HG02798 (cell line): ENCODE measurements at regions not wholly inside any gene's neighbourhood (a gene's known extent, or its start where the extent isn't known, plus 50 kb on each side); places are given as distances from the start of the nearest gene placed in this dataset.

Source experiments
- ATAC-seq: cut with Tn5 transposase; IDR thresholded peaks from one replicate; pipeline ENCODE4 v1.9.1; 2021; ENCODE audit warnings: mild to moderate bottlenecking; ENCODE audit not compliant: unreplicated experiment, poor library complexity

DNA sequence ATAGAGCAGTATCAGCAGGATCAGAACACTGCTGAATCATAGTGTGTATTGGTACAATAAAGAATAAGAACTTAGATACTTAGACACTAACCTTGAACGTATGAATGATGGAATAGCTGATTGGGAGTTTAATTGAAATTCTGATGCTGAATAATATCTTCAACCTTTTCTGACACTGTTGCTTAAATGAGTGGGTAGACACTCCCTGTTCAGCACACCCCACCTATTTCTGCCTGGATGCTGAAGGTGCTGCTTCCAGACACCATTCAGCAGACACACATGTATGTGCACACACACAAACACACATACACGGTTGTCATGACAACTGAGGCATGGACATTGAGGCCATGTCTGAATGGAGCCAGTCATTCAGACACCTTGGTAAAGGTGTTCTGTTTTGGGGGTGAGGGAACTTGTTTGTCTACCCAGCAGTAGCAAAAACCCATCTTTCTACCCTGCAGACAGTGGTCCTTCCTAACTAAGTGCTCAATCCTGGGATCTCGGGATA is 54.3 kb downstream of the TMEM215 start:
- no peak for ATAC-seq

DNA sequence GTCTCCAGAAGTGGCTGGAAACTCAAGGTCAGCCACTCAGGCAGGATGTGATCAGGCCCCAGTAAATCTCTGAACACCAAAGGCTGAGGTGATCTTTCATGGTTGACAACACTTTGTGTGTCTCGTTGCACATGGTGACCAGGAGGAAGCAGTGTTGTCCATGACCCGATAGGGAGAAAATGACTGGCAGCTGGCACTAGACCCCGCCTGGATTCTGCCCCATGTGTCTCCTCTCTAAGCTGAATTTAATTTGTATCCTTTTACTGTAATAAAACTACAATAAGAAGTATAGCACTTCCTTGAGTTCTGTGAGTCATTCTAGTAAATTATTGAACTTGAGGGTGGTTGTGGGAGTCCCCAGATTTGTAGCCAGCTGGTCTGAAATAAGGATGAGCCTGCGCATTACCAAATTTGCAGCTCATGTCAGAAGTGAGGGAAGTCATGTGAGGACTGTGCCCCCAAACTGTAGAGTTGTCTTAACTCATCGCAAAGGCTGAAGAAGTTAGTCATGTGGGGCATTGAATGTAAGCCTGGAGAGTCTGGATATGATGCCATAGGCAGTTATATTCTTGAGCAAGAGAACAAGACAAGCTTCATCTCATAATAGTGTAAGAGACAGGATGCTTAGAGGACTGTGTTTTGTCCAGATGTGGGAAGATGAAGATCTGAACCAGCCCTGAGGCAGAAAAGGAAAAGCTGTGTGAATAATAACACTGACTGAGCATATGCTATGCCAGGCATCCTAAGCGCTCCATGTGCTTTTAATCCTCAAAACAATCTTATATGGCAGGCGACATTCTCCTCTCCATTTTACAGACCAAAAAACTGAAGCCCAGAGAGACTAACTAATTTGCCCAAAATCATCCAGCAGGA is 55.9 kb downstream of the TMEM215 start:
- ATAC-seq = peak; percentile 69

DNA sequence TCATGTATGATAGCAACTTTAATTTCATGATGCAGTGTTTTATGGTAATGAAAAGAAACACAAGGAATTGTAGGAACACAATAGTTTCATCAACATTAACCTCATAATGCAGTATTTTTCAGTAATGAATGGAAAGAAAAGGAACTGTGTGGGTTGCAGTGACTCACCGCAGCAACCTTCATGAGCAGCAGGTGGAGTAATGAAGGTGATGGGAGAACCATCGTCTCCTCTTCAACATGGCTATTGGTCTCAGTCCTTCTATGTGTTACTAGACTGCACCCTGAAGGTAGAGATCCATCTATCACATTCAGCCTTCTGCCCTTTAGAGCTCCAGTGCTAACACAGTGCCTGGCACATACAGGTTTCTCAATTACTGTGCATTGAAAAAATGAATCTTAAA is 58.0 kb downstream of the TMEM215 start:
- no peak for ATAC-seq

DNA sequence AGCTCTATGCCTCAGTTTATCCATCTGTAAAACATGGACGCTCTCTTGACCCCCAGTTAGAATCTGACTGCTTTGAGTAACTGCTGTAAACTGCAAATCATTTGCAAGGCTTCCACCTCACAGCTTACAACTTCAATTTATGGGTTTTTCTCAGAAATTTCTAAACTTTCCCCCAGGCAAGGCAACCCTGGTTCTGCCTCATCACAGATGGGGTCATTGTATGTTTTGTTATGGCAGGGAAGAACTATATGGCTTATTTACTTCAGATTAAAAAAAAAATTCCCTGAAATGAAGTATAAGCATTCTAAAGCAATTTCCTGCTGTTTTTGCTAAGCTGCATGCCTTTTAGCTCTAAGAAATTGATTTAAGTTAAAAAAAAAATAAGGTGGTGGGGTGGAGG is 60.0 kb downstream of the TMEM215 start:
- no peak for ATAC-seq

DNA sequence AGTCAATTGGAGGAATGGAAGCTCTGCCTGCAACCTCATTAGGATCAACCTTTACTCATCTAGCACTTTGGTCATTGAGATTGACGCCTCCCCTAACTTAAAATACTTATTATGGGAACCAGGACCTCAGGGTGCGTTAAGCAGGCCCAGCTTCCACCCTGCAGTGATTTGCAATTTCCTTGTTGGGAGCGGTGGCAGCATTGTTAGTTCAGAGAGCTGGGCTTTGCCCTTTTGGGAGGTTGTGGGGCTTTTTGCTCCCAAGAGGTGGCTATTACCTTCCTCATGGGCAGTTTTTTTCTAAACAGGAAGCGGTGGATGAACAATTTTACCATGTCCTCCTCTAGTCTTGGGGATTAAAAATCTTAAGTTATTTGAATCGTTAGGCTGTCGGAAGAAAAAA is 60.9 kb downstream of the TMEM215 start:
- no peak for ATAC-seq

DNA sequence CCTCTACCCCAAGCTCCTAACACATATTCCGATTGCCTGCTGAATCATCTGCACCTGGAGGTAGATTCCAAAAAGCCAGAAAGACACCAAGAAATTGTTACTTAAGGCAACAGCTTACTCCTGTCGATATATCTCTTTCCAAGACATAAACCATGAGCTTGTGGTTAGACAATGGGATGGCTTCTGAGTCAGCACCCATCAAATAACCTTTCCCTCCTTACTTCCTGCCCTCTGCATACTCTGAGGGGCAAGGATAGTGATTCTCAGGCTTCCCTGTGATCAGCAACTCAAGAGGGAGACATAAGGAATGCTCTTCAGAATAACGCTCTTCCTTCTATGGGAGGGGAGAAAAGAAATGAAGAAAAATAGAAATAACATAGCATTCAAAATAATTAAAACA is 70.9 kb downstream of the TMEM215 start:
- ATAC-seq = no peak

DNA sequence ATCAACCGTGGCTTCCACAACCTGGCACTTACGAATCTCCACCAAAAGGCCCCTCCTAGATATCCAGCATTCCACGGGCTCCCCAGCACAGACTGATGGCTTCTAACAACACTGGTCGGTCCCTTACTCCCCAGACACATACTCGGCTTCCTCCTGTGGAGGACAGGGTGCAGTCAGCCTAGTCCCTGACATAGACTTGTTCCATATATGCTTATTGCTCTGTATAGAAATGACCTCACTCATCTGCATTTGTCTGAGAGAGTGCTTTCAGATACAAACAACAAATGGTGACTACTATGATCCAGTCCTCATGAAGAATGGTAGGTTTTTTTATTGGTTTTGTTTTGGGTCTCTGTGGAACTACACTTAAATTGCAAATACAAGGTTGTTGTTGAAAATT is 72.4 kb downstream of the TMEM215 start:
- no peak for ATAC-seq

DNA sequence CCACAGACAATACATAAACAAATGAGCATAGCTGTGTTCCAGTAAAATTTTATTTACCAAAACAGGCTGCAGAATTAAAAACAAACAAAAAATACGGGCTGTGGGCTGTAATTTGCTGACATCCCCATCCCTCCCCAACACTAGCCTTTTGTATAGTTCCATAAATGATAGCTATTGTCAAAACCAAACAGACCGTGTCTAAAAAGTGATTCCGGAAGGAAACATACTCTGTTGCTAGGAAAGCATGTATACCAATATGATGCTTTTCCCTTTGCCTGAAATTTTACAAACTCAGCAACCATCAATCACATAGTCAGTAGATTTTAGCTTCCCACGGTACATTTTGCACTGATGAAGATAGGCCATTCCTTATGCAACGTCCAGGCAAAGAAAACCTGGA is 80.0 kb downstream of the TMEM215 start:
- no peak for ATAC-seq

DNA sequence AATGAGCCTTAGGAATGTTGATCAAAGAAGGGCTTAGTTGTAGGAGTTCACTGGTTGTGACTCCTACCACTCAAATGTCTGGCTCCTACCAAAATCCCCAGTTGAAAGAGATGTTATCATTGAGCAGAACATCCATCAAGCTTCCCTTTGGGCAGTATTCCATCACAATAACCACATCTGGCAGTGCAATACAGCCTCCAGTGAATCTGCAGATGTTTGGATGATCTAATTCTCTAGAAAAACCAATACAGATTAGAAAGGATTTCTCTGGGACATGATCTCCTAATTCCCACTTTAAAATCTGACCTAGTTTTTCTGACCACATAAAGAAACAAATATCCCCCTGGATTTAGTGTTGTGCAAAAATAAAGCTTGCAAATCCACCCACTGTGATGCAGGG is 81.6 kb downstream of the TMEM215 start:
- ATAC-seq = no peak

DNA sequence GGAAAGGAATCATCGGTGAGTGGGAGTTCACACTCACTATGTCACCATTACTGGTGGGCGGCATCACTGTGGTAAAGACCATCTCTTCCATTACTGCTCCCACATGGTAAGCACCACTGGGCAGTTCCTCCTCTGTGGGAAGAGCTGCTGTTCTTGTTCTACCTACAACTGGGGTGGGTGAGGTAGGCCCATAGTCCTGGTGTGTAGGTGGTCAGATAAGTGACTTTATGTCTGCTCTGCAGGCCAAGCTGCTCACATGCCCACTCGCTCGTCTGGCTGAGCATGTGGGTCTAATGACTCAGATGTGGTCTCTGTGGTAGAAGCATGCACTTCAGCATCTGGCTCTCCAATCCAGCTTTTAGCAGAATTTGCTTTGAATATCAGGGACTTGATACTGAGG is 82.9 kb downstream of the TMEM215 start:
- ATAC-seq = no peak

DNA sequence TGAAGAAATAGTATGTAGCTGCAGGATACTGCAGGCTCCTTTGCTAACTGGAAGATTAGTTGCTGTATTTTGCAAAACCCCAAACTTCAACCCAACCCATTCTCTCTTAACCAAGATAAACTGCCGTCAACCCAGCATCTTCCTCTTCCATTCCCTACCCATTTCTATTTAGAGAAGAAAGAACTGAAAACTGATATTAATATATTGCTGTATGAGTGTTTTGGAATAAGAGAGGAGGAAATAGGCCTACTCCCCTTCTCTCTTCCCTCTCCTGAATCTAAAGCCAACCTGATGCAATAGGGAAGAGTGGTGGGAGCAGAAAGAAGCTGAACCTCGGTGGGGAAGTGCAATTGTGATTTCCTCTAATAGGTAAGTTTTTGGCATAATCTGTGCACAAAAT is 83.7 kb downstream of the TMEM215 start:
- no peak for ATAC-seq

DNA sequence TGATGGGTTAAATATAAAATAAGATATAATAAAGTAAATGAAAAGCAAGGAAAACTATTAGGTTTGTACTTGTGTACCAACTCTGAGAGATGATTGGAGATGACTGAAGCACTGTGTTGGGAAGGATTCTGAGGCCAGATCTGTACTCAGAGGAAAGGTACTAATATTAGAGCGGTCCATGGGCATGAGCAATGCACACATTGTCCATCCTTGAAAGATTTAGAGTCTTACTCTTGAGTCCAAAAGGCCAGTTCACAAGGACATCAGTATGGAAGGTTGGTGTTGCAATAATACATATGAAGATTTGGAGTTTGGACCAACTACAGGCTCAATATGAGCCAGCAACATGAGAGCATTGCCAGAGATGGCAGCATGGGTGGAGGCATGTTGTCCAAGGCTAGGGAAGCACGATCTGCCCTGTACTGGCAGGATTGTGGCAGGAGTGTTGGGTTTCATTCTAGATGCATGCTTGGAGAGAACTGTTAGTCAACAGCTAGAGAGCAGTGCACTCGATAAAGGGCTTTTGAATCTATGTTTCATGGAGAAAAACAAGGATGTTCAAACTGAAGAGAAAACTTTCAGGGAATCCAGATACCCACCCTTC is 84.4 kb downstream of the TMEM215 start:
- no peak for ATAC-seq

DNA sequence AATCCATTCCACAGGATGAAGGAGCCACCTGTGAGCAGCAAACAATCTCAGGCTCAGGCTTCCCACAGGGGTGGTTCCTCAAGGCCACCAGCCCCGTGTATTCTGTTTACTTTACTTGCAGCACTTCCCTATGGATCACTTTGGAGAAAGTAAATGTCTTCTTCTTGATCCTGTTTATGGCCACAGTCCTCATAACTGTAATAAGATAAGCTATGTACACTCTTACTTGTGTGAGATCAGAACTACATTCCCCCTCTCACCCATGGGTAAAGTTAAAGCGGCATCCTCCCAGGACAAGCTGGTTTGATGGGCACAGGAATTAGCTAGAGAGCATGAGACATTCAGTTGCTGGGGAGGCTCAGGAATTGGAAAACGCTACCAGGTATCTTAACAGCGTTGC is 86.1 kb downstream of the TMEM215 start:
- no peak for ATAC-seq

DNA sequence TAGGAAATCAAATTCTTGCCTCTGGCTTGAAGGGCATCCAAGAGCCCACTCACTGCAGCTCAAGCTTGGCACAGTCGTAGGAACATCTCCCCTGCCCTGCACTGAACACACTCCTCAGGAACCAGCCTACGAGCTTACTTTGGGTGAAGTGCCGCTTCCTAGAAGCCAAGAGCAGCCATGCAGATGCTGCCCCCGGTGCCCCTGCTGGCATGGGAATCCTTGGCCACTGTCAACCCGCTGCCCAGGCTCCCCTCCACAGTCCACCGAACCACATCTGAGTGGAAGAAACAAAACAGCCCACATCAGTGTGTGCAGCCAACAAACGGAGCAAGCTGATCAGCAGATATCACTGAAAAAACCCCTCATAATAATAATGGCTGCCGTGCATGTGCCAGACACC is 89.8 kb downstream of the TMEM215 start:
- ATAC-seq = no peak

DNA sequence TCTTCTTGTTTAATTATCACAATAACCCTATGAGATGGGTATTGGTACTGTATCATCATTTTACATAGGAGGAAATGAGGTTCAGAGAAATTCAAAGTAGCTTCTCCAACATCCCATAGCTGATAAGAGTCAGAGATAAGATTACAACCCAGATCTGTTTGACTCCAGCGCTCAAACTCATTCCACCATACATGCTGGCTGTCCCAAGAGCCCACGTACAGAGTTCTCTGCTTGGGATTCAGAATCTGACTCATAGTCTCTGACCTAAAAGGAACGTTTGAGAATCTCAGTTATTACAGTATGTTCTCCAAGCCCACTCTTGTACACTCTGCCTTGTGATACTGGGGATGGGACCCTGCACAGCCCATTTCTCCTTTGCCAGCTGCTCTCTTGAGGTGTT is 90.2 kb downstream of the TMEM215 start:
- no peak for ATAC-seq

DNA sequence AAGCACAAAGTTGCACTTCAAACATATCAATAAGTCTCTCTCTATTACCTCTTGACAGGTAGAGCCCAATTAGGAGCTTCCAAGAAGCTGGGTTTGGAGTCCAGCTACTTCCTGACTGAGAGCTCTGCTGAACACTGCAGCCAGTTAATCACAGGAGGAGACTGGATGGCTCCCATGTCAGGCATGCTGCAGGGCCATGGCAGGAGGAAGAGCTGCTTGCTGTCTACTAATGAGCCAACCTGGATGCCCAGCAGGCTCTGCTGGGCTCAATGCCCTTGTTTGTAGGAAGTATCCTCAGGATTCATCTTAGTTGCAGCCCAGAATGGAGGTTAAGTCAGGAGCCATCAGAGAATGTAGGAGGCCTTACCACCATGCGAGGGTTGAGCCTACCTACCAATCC is 91.9 kb downstream of the TMEM215 start:
- no peak for ATAC-seq

DNA sequence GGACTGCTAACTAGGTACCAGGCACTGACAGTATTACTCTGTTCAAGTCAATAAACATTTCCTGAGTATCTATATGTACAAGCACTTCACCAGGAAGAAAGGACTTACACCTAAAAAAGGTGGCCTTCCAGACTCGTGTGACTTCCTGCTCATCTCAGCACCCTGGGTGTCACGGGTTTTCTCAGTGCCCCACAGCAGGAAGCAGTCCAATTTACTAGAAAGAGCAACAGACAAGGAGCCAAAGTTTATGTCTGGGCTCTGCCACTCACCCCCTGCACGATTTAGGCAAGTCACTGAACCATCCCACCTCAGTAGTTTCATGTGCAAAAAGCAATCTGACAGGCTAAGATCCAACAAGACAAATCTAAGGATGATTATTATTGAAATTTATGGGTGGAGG is 92.4 kb downstream of the TMEM215 start:
- no peak for ATAC-seq

DNA sequence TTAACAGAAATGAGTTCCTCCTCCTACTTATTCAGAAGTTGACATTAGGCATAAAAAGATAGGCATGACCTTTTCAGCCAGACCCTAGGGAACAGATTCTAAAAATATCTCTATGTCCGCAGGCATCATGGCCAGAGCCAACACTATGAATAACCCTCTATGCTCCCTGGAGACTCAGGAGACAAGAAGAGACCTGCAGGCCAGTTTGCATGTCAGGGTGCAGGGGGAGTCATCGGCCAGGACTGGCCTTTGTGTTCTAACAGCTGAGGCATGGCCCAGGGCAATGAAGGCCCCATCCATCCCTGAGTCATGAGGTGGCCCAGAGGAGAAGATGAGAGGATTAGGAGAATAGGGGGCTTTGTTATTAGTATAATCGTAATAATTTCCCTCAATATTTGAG is 93.8 kb downstream of the TMEM215 start:
- no peak for ATAC-seq

DNA sequence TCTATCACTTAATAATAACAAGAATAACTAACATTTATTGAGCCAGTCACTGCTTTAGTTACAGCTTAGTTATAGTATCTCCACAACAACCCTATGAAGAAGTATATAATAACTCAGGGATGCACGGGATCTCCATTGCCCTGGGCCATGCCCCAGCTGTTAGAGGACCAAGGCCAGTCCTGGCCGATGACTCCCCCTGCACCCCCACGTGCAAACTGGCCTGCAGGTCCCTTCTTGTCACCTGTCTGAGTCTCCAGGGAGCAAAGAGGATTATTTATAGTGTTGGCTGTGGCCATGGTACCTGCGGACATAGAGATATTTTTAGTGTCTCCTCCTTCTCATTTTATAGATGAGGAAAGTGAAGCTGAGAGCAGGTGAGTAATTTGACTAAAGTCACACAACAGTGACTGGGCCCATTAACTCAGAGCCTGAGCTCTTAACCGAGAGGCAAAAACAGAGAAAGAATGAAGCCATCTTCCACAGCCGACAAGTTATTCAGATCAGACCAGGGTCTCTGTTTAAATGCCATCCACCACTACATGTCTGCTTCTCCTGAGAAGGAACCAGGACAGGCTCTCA is 94.4 kb downstream of the TMEM215 start:
- ATAC-seq = peak; percentile 55

DNA sequence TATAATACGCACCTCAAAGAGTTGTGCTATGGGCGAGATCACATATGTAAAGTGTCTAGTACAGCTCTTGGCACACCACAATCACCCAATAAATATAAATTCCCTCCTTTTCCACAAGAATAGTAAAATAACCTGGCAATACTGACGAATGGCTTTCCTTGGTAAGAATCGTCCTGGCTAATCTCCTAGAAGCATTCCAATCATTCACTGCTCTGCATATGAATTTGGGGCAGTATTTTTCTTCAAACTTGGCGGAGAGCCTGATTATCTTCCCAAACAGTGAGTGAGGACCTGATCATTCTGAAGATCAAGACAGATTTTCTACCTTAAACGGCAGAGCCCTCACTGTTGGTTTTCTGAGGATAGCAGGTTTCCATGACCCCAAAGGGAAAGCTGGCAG is 96.0 kb downstream of the TMEM215 start:
- ATAC-seq = no peak

DNA sequence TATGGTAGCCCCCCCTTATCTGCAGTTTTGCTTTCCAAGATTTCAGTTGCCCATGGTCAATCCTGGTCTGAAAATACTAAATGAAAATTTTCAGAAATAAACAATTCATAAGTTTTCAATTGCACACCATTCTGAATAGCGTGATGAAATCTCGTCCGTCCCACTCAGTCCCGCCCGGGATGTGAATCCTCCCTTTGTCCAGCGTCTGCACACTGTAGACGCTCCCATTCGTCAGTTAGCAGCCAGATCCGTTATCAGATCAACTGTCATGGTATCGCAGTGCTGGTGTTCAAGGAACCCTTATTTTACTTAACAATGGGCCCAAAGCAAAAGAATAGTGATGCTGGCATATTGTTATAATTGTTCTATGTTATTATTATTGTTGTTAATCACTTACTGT is 98.6 kb downstream of the TMEM215 start:
- no peak for ATAC-seq

DNA sequence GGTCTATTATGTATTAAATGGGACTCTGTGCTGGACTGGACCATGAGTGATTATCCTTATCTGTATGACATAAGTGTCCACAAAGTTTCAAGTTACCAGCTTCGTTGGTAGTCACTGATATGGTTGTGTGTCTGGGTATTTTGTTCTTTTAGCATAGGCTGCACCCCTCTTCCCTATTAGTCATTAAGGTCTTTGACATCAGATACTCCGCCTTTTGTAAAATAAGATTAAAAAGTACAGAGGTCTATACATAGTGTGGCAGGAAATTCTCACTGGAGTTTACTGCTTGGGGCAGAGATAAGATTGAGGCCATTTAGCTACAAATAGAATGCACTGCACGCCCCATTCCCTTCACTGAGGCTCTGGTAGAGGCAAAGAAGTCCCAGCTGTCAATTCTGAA is 99.4 kb downstream of the TMEM215 start:
- ATAC-seq = no peak
